ENCODE measurements at regions not wholly inside any gene's neighbourhood (a gene's known extent, or its start where the extent isn't known, plus 50 kb on each side); places are given as distances from the start of the nearest gene placed in this dataset.

DNA sequence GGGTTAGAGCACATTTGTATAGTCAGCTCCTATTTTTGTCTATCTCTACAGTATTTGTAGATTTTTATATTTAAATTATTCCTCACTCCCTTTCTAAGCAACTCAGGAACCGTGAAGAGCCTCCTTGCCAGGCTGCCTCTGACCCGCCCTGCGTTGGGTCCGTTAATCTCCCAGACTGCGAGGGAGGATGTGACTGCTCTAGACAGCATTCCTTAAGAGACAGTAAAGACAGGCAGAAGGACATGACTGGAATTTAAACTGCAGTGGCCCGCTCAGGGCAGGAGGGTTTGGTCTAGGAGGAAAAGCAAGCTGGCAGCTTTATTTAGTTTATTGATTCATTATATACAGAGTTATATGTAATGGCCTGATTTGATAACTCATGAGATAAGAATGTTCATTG is 413.7 kb downstream of the TMEM135 start:
- TF ChIP-seq CTCF (IDR thresholded peaks at IDR 0.05; ENCODE audit: low read length) (no peak), EZH2 (optimal IDR thresholded peaks at IDR 0.05; ENCODE audit: low read depth, low read length) (no peak), EZH2phosphoT487 (IDR thresholded peaks at IDR 0.05; ENCODE audit: low read length) (no peak)

All from MM.1S (cell line).